Gastrocnemius medialis (tissue), 4 donors: ENCODE measurements at regions not wholly inside any gene's neighbourhood (a gene's known extent, or its start where the extent isn't known, plus 50 kb on each side); places are given as distances from the start of the nearest gene placed in this dataset.

Experiments used
- ATAC-seq, 2 donors: fragments of 150-250 bp; one replicate each; pipeline ENCODE4 v1.9.1; 2016
- DNase-seq, 2 donors: peaks; one replicate each; pipeline ENCODE4 v3.0.0-alpha.2; 2019
- H3K27ac ChIP-seq, 4 donors: fragments of 200-600 bp; sonication (generic); 1 replicate in 1 of 4; 2 replicates in 3 of 4; pipeline ENCODE4 v1.5.1; 2016 to 2018; ENCODE audit warnings: mild to moderate bottlenecking in 2 of 4, moderate library complexity in 1 of 4
- H3K27me3 ChIP-seq, 3 donors: fragments of 200-600 bp; sonication (generic) in 2 of 3; 1 replicate in 1 of 3; 2 replicates in 2 of 3; pipeline versions ENCODE4 v1.5.1 to v1.6.0; 2016 to 2019; ENCODE audit warnings: mild to moderate bottlenecking in 1 of 3, moderate library complexity in 1 of 3
- H3K36me3 ChIP-seq, 2 donors: fragments of 200-600 bp; sonication (generic) in 1 of 2; one replicate each; pipeline ENCODE4 v1.5.1; 2017 to 2018
- H3K4me1 ChIP-seq, 2 donors: fragments of 200-600 bp; sonication (generic) in 1 of 2; one replicate each; pipeline ENCODE4 v1.5.1; 2016 to 2017; ENCODE audit warnings: mild to moderate bottlenecking in 2 of 2
- H3K4me3 ChIP-seq, 4 donors: fragments of 200-600 bp; sonication (generic) in 3 of 4; 1 replicate in 1 of 4; 2 replicates in 3 of 4; pipeline ENCODE4 v1.5.1; 2016 to 2019; ENCODE audit warnings: mild to moderate bottlenecking in 2 of 4
- H3K9me3 ChIP-seq, 3 donors: fragments of 200-600 bp; sonication (generic) in 2 of 3; 1 replicate in 1 of 3; 2 replicates in 2 of 3; pipeline ENCODE4 v1.5.1; 2016 to 2019
- CTCF ChIP-seq, 5 experiments: fragments of 450-650 bp in 3 of 5; fragments of 200-600 bp in 2 of 5; sonication (generic) in 2 of 5; IDR thresholded peaks in 4 of 5; conservative IDR thresholded peaks in 1 of 5; 1 replicate in 4 of 5; 2 replicates in 1 of 5; pipeline ENCODE4 v1.5.1; 2016 to 2019; ENCODE audit warnings: antibody characterized with exemption in 5 of 5, mild to moderate bottlenecking in 3 of 5, moderate library complexity in 3 of 5
- POLR2A ChIP-seq, 2 donors: fragments of 450-650 bp; IDR thresholded peaks; one replicate each; pipeline ENCODE4 v1.6.1; 2017; ENCODE audit warnings: antibody characterized with exemption in 2 of 2, mild to moderate bottlenecking in 2 of 2, moderate library complexity in 2 of 2
- in situ Hi-C, 4 donors: fragments of 200-750 bp; cut with MboI; loops; one replicate each; pipeline versions ENCODE4 v1.15.0 to v1.8.0; 2017; ENCODE audit warnings: low sequenced_read_pairs in 4 of 4
- intact Hi-C: fragments of 100-400 bp; cut with DNase I; formaldehyde crosslinking; loops from one replicate; pipeline ENCODE4 v1.15.1; 2023; ENCODE audit warnings: low total_unique reads

- ATAC-seq (no peak), DNase-seq (no peak)
- Histone ChIP-seq H3K36me3 (no peaks in the 10 kb centered on the region), H3K4me1 (no peaks in the 10 kb centered on the region), H3K27me3 (no peaks in the 10 kb centered on the region), H3K4me3 (no peak overlapping the region), H3K27ac (no peak overlapping the region), H3K9me3 (no peaks in the 10 kb centered on the region)
- TF ChIP-seq CTCF (IDR thresholded peaks at IDR 0.05 in 4 of 5, conservative IDR thresholded peaks at IDR 0.05 in 1 of 5), result no peak
- no peak for TF ChIP-seq POLR2A (IDR thresholded peaks at IDR 0.05)
- intact Hi-C loops, result no loop called here
- in situ Hi-C loops, result no loop called here
These were observed 204.6 kb upstream of the TSHZ3 start for GRCh38 chr19:31553846-31554215.

- TF ChIP-seq POLR2A (IDR thresholded peaks at IDR 0.05), result no peak
- TF ChIP-seq CTCF (IDR thresholded peaks at IDR 0.05 in 4 of 5, conservative IDR thresholded peaks at IDR 0.05 in 1 of 5), result no peak
- in situ Hi-C loops, result no loop called here
These were observed 205.1 kb upstream of the TSHZ3 start for GRCh38 chr19:31554360-31554759.

GRCh38 chr19:31555634-31556215, 206.5 kb upstream of the TSHZ3 start:
- H3K4me1 ChIP-seq, result no peaks in the 10 kb centered on the region
- in situ Hi-C loops (no loop called here), intact Hi-C loops (no loop called here)
- no peaks in the 10 kb centered on the region for H3K36me3 ChIP-seq
- H3K9me3 ChIP-seq, result no peaks in the 10 kb centered on the region
- TF ChIP-seq CTCF (IDR thresholded peaks at IDR 0.05 in 4 of 5, conservative IDR thresholded peaks at IDR 0.05 in 1 of 5), result no peak
- no peak for TF ChIP-seq POLR2A (IDR thresholded peaks at IDR 0.05)
- H3K4me3 ChIP-seq, result no peak overlapping the region
- no peak for ATAC-seq
- no peak overlapping the region for H3K27ac ChIP-seq
- DNase-seq, result no peak
- H3K27me3 ChIP-seq, result no peaks in the 10 kb centered on the region

More at GRCh38 chr19:31554360-31554759, 205.1 kb upstream of the TSHZ3 start:
- DNase-seq (no peak), ATAC-seq (no peak)
- Histone ChIP-seq H3K4me1 (no peaks in the 10 kb centered on the region), H3K4me3 (no peak overlapping the region), H3K27me3 (no peaks in the 10 kb centered on the region), H3K27ac (no peak overlapping the region), H3K9me3 (no peaks in the 10 kb centered on the region), H3K36me3 (no peaks in the 10 kb centered on the region)
- intact Hi-C loops, result no loop called here

- intact Hi-C loops (no loop called here), in situ Hi-C loops (no loop called here)
- Histone ChIP-seq H3K36me3 (no peaks in the 10 kb centered on the region), H3K9me3 (no peaks in the 10 kb centered on the region), H3K4me1 (no peaks in the 10 kb centered on the region), H3K4me3 (no peak overlapping the region), H3K27me3 (peaks cover 0 to 2% (median 0%) of the 10 kb centered on the region in 3 donors), H3K27ac (no peak overlapping the region)
- DNase-seq (no peak), ATAC-seq (no peak)
- TF ChIP-seq POLR2A (IDR thresholded peaks at IDR 0.05) (no peak), CTCF (IDR thresholded peaks at IDR 0.05 in 4 of 5, conservative IDR thresholded peaks at IDR 0.05 in 1 of 5) (no peak)
These were observed 210.3 kb upstream of the TSHZ3 start for GRCh38 chr19:31559494-31559893.
